SK-N-SH (cell line): ENCODE measurements at regions not wholly inside any gene's neighbourhood (a gene's known extent, or its start where the extent isn't known, plus 50 kb on each side); places are given as distances from the start of the nearest gene placed in this dataset.

ENCODE experiments used
- CTCF ChIA-PET: fragments of 300-600, 350-600 bp; formaldehyde crosslinking; extraction: SDS; loops from one replicate; lab custom pipeline; 2021; lab: Yijun Ruan, JAX
- POLR2A ChIA-PET: fragments of 350-600 bp; sonication (Branson Sonifier 250); formaldehyde crosslinking; extraction: SDS; loops from one replicate; lab custom pipeline; 2020; ENCODE audit warnings: antibody characterized with exemption, inconsistent platforms; lab: Yijun Ruan, JAX
- DNase-seq: peaks from one replicate; pipeline ENCODE4 v3.0.0; 2012
- H2AFZ ChIP-seq: fragments of 200-600 bp; sonication (generic); 2 replicates; pipeline ENCODE4 v1.8.1; 2016; ENCODE audit warnings: antibody characterized with exemption, mild to moderate bottlenecking, low read depth
- H3F3A ChIP-seq: fragments of 200-600 bp; sonication (generic); replicated peaks from 2 replicates; pipeline ENCODE3; 2016; ENCODE audit warnings: antibody characterized with exemption, mild to moderate bottlenecking; ENCODE audit not compliant: insufficient read depth
- H3K27ac ChIP-seq, 2 experiments: fragments of 200-500 bp in 1 of 2; fragments of 200-600 bp in 1 of 2; sonication (Bioruptor generic) in 1 of 2; sonication (generic), shearing (Covaris generic) in 1 of 2; 2 replicates each; pipeline versions ENCODE4 v1.5.1 to v1.6.1; 2014 to 2016; ENCODE audit warnings: low read depth in 2 of 2, inconsistent platforms in 1 of 2, low read length in 1 of 2, mild to moderate bottlenecking in 1 of 2, mixed read lengths in 1 of 2
- H3K27me3 ChIP-seq: fragments of 200-600 bp; sonication (generic), shearing (Covaris generic); 2 replicates; pipeline ENCODE4 v1.6.1; 2016; ENCODE audit warnings: mixed run types; ENCODE audit not compliant: insufficient read depth
- H3K36me3 ChIP-seq, 2 experiments: fragments of 200-500 bp in 1 of 2; fragments of 200-600 bp in 1 of 2; sonication (Bioruptor generic) in 1 of 2; sonication (generic) in 1 of 2; replicated peaks in 1 of 2; 2 replicates each; pipeline versions ENCODE3 to v1.5.1; 2014 to 2016; ENCODE audit warnings: low read length in 1 of 2, mild to moderate bottlenecking in 1 of 2; ENCODE audit not compliant: insufficient read depth in 2 of 2, control insufficient read depth in 1 of 2
- H3K4me1 ChIP-seq, 2 experiments: fragments of 200-500 bp in 1 of 2; fragments of 200-600 bp in 1 of 2; sonication (Bioruptor generic) in 1 of 2; sonication (generic), shearing (Covaris generic) in 1 of 2; 2 replicates each; pipeline versions ENCODE4 v1.5.1 to v1.6.1; 2014 to 2016; ENCODE audit warnings: low read depth in 1 of 2, low read length in 1 of 2, mixed run types in 1 of 2; ENCODE audit not compliant: insufficient read depth in 2 of 2, control insufficient read depth in 1 of 2
- H3K4me2 ChIP-seq: fragments of 200-600 bp; sonication (generic), shearing (Covaris generic); 2 replicates; pipeline ENCODE4 v1.6.1; 2017; ENCODE audit warnings: mixed run types
- H3K4me3 ChIP-seq, 2 experiments: fragments of 200-500 bp in 1 of 2; fragments of 200-600 bp in 1 of 2; sonication (Bioruptor generic) in 1 of 2; sonication (generic), shearing (Covaris generic) in 1 of 2; 2 replicates each; pipeline versions ENCODE4 v1.5.1 to v1.8.1; 2014 to 2016; ENCODE audit warnings: low read depth in 2 of 2, inconsistent platforms in 1 of 2, low read length in 1 of 2, mild to moderate bottlenecking in 1 of 2, mixed read lengths in 1 of 2, moderate library complexity in 1 of 2
- H3K79me2 ChIP-seq: fragments of 200-600 bp; sonication (generic); 2 replicates; pipeline ENCODE4 v1.8.1; 2017; ENCODE audit warnings: mild to moderate bottlenecking; ENCODE audit not compliant: insufficient read depth
- H3K9ac ChIP-seq: fragments of 200-600 bp; sonication (generic); 2 replicates; pipeline ENCODE4 v1.6.1; 2017; ENCODE audit warnings: mixed run types
- H3K9me2 ChIP-seq: fragments of 200-600 bp; sonication (generic); 2 replicates; pipeline ENCODE4 v1.6.1; 2017; ENCODE audit warnings: mixed run types
- H3K9me3 ChIP-seq: fragments of 200-600 bp; sonication (generic); 2 replicates; pipeline ENCODE4 v1.6.1; 2017; ENCODE audit warnings: mixed run types, mild to moderate bottlenecking, moderate library complexity
- H4K20me1 ChIP-seq: fragments of 200-600 bp; sonication (generic); 2 replicates; pipeline ENCODE4 v1.6.1; 2017; ENCODE audit warnings: mild to moderate bottlenecking, mixed run types; ENCODE audit not compliant: insufficient read depth
- EP300 ChIP-seq, 2 experiments: IDR thresholded peaks; 2 replicates each; pipeline versions ENCODE4 v1.4.0 to v1.6.1; 2012; ENCODE audit warnings: borderline replicate concordance in 1 of 2, low read depth in 1 of 2, low read length in 1 of 2
- FOXJ3 ChIP-seq: sonication (generic); formaldehyde crosslinking; IDR thresholded peaks from 2 replicates; pipeline ENCODE4 v1.5.1; 2020; ENCODE audit warnings: mild to moderate bottlenecking, missing genetic modification reagents
- GABPA ChIP-seq: IDR thresholded peaks from 2 replicates; pipeline ENCODE4 v1.4.0; 2012; ENCODE audit warnings: low read depth, mild to moderate bottlenecking
- JUND ChIP-seq: IDR thresholded peaks from 2 replicates; pipeline ENCODE4 v1.4.0; 2012
- SMC3 ChIP-seq: IDR thresholded peaks from 2 replicates; pipeline ENCODE4 v1.6.1; 2012; ENCODE audit warnings: low read depth, low read length, improper control_type of control experiment
- WGBS: methylation state at CpG from one replicate; pipeline ENCODE4 v1.1.6; 2017; ENCODE audit warnings: low lambda C conversion rate; 5-methylcytosine and 5-hydroxymethylcytosine counted together
- TF ChIP-seq, protein P1 (sequence below): fragments of 150-350 bp; IDR thresholded peaks from 2 replicates; pipeline ENCODE4 v1.6.1; 2016; ENCODE audit warnings: mild to moderate bottlenecking, low read depth, low read length
- TF ChIP-seq, protein P2 (sequence below): IDR thresholded peaks from 2 replicates; pipeline ENCODE4 v1.6.1; 2012; ENCODE audit warnings: mild to moderate bottlenecking, low read depth, low read length, moderate library complexity
- TF ChIP-seq, protein P3 (sequence below): IDR thresholded peaks from 2 replicates; pipeline ENCODE4; 2012
- TF ChIP-seq, protein P4 (sequence below): fragments of 200-600 bp; sonication (generic); IDR thresholded peaks from 2 replicates; pipeline ENCODE4 v1.6.1; 2017; ENCODE audit warnings: antibody characterized with exemption, mild to moderate bottlenecking, moderate library complexity

DNA sequence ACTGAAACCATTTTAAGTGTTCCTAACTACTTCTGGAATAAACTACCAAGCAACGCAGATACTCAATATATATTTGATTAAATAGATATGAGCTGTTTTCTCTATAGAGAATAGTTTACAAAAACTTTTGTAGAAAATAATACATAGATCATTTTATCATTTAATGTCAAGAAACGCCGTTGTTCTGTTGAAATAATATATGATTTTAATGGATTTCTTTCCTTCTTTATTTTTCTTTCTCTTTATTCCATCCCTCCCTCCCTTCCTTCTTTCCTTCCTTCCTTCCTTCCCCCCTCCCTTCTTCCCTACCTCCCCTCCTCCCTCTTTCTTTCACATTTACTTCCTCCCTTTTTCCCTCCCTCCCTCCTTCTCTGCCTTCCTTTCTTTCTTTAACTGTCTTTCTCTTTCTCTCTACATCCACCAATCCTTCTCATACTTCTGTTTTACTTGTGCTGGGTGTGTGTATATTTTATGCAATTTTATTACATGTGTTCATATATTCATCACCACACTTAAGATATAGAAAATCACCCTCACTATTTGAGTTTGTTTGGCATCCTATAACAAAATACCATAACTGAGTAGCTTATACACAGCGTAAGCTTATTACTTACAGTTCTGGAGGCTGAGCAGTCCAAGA lies 230.9 kb upstream of the BRINP3 start:
- Histone ChIP-seq H3K9me3 (no peaks in the 10 kb centered on the region), H2AFZ (no peak overlapping the region), H3K79me2 (no peaks in the 10 kb centered on the region), H3K27me3 (no peaks in the 10 kb centered on the region), H3K27ac (no peak overlapping the region), H4K20me1 (no peaks in the 10 kb centered on the region), H3K9ac (no peak overlapping the region), H3K4me2 (no peak overlapping the region), H3K4me1 (no peaks in the 10 kb centered on the region; a peak in 1 of 4 replicates), H3F3A (no peaks in the 10 kb centered on the region), H3K4me3 (no peak overlapping the region), H3K9me2 (no peaks in the 10 kb centered on the region), H3K36me3 (no peaks in the 10 kb centered on the region)
- DNase-seq, result no peak
- TF ChIP-seq SMC3 (no peak), EP300 (IDR thresholded peaks at IDR 0.05; ENCODE audit: borderline replicate concordance in 1 of 2, low read depth in 1 of 2, low read length in 1 of 2) (no peak), JUND (no peak), FOXJ3 (CRISPR knock-in tag) (no peak), GABPA (no peak)
- TF ChIP-seq, protein P1, sequence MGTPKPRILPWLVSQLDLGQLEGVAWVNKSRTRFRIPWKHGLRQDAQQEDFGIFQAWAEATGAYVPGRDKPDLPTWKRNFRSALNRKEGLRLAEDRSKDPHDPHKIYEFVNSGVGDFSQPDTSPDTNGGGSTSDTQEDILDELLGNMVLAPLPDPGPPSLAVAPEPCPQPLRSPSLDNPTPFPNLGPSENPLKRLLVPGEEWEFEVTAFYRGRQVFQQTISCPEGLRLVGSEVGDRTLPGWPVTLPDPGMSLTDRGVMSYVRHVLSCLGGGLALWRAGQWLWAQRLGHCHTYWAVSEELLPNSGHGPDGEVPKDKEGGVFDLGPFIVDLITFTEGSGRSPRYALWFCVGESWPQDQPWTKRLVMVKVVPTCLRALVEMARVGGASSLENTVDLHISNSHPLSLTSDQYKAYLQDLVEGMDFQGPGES, result no peak
- TF ChIP-seq, protein P2, sequence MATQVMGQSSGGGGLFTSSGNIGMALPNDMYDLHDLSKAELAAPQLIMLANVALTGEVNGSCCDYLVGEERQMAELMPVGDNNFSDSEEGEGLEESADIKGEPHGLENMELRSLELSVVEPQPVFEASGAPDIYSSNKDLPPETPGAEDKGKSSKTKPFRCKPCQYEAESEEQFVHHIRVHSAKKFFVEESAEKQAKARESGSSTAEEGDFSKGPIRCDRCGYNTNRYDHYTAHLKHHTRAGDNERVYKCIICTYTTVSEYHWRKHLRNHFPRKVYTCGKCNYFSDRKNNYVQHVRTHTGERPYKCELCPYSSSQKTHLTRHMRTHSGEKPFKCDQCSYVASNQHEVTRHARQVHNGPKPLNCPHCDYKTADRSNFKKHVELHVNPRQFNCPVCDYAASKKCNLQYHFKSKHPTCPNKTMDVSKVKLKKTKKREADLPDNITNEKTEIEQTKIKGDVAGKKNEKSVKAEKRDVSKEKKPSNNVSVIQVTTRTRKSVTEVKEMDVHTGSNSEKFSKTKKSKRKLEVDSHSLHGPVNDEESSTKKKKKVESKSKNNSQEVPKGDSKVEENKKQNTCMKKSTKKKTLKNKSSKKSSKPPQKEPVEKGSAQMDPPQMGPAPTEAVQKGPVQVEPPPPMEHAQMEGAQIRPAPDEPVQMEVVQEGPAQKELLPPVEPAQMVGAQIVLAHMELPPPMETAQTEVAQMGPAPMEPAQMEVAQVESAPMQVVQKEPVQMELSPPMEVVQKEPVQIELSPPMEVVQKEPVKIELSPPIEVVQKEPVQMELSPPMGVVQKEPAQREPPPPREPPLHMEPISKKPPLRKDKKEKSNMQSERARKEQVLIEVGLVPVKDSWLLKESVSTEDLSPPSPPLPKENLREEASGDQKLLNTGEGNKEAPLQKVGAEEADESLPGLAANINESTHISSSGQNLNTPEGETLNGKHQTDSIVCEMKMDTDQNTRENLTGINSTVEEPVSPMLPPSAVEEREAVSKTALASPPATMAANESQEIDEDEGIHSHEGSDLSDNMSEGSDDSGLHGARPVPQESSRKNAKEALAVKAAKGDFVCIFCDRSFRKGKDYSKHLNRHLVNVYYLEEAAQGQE, result no peak
- TF ChIP-seq, protein P3, sequence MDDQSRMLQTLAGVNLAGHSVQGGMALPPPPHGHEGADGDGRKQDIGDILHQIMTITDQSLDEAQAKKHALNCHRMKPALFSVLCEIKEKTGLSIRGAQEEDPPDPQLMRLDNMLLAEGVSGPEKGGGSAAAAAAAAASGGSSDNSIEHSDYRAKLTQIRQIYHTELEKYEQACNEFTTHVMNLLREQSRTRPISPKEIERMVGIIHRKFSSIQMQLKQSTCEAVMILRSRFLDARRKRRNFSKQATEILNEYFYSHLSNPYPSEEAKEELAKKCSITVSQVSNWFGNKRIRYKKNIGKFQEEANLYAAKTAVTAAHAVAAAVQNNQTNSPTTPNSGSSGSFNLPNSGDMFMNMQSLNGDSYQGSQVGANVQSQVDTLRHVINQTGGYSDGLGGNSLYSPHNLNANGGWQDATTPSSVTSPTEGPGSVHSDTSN, result no peak
- TF ChIP-seq, protein P4, sequence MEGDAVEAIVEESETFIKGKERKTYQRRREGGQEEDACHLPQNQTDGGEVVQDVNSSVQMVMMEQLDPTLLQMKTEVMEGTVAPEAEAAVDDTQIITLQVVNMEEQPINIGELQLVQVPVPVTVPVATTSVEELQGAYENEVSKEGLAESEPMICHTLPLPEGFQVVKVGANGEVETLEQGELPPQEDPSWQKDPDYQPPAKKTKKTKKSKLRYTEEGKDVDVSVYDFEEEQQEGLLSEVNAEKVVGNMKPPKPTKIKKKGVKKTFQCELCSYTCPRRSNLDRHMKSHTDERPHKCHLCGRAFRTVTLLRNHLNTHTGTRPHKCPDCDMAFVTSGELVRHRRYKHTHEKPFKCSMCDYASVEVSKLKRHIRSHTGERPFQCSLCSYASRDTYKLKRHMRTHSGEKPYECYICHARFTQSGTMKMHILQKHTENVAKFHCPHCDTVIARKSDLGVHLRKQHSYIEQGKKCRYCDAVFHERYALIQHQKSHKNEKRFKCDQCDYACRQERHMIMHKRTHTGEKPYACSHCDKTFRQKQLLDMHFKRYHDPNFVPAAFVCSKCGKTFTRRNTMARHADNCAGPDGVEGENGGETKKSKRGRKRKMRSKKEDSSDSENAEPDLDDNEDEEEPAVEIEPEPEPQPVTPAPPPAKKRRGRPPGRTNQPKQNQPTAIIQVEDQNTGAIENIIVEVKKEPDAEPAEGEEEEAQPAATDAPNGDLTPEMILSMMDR, result no peak
- 54% methylated on average over 4 of the region's 4 CpGs for WGBS
- CTCF ChIA-PET, result interaction anchor here (0.6 kb wide), 1 partner anchor 67 kb away, joined by 3 read pairs; no protein-coding TSS in a partner anchor
- POLR2A ChIA-PET, result no interaction called here
